HepG2 (cell line): ENCODE measurements at regions not wholly inside any gene's neighbourhood (a gene's known extent, or its start where the extent isn't known, plus 50 kb on each side); places are given as distances from the start of the nearest gene placed in this dataset.

Experiments
- ATAC-seq: fragments of 200-7000 bp; cut with Tn5 transposase; 3 replicates; pipeline ENCODE4 v1.9.1; 2020; ENCODE audit warnings: mild to moderate bottlenecking, moderate library complexity
- BruUV-seq: library from RNA; stranded (reverse); fragments of 400-500 nt; replicated peaks from 2 replicates; lab custom pipeline; 2021; lab: Mats Ljungman, UMichigan
- CTCF ChIA-PET: fragments of 300-600 bp; formaldehyde crosslinking; extraction: SDS; loops from one replicate; lab custom pipeline; 2021; ENCODE audit warnings: low total read pairs, inconsistent platforms, low intra/inter-chr PET ratio; lab: Yijun Ruan, JAX
- POLR2A ChIA-PET: fragments of 350-600 bp; sonication (Branson Sonifier 250); formaldehyde crosslinking; loops from one replicate; lab custom pipeline; 2020; ENCODE audit warnings: antibody characterized with exemption, inconsistent platforms; lab: Yijun Ruan, JAX
- DNase-seq: peaks from one replicate; pipeline ENCODE4 v3.0.0-alpha.2; 2015; ENCODE audit warnings: low spot score
- FAIRE-seq: peaks from 3 replicates; lab custom pipeline; 2011; peaks lifted over from hg19 to GRCh38; lab: Jason Lieb, UNC
- H2AFZ ChIP-seq: one replicate; pipeline ENCODE4 v1.6.1; 2011; ENCODE audit warnings: low read length, inconsistent platforms
- H3K27ac ChIP-seq: fragments of 300-600 bp; 3 replicates; pipeline ENCODE4 v1.8.0; 2011; ENCODE audit warnings: mixed run types, mild to moderate bottlenecking, mixed read lengths, low read length, inconsistent platforms; ENCODE audit not compliant: insufficient read depth; ENCODE audit errors: extremely low read length
- H3K27me3 ChIP-seq, 2 experiments: fragments of 200-600 bp in 1 of 2; 2 replicates in 1 of 2; 3 replicates in 1 of 2; pipeline versions ENCODE4 v1.6.0 to v1.8.0; 2011; ENCODE audit warnings: low read length in 2 of 2, mild to moderate bottlenecking in 2 of 2, moderate library complexity in 2 of 2, inconsistent platforms in 1 of 2; ENCODE audit not compliant: insufficient read depth in 2 of 2, control insufficient read depth in 1 of 2
- H3K36me3 ChIP-seq, 2 experiments: fragments of 200-600 bp in 1 of 2; replicated peaks in 1 of 2; 2 replicates in 1 of 2; 3 replicates in 1 of 2; pipeline versions ENCODE4 v1.5.1 to v1.8.0; 2011; ENCODE audit warnings: low read length in 2 of 2, inconsistent platforms in 1 of 2; ENCODE audit not compliant: insufficient read depth in 2 of 2, control insufficient read depth in 1 of 2
- H3K4me1 ChIP-seq: 2 replicates; pipeline ENCODE4 v1.5.1; 2012; ENCODE audit warnings: low read length, inconsistent platforms; ENCODE audit not compliant: insufficient read depth
- H3K4me2 ChIP-seq: 2 replicates; pipeline ENCODE4 v1.6.0; 2011; ENCODE audit warnings: low read depth, low read length, inconsistent platforms
- H3K4me3 ChIP-seq, 3 experiments: fragments of 200-600 bp in 1 of 3; sonication (generic), shearing (Covaris generic) in 1 of 3; replicated peaks in 1 of 3; 2 replicates each; pipeline ENCODE4 v1.5.1; 2011 to 2016; ENCODE audit warnings: low read length in 3 of 3, inconsistent platforms in 2 of 3, low read depth in 2 of 3, mild to moderate bottlenecking in 2 of 3, control low read depth in 1 of 3, mixed read lengths in 1 of 3; ENCODE audit not compliant: insufficient read depth in 1 of 3
- H3K79me2 ChIP-seq: one replicate; pipeline ENCODE4 v1.6.1; 2011; ENCODE audit warnings: low read length, inconsistent platforms; ENCODE audit not compliant: insufficient read depth
- H3K9ac ChIP-seq: 2 replicates; pipeline ENCODE4 v1.6.0; 2011; ENCODE audit warnings: mild to moderate bottlenecking, low read depth, low read length, inconsistent platforms; ENCODE audit not compliant: insufficient read depth
- H3K9me3 ChIP-seq: 2 replicates; pipeline ENCODE4 v1.5.1; 2012; ENCODE audit warnings: mild to moderate bottlenecking, low read length
- H4K20me1 ChIP-seq: 2 replicates; pipeline ENCODE4 v1.6.0; 2011; ENCODE audit warnings: inconsistent platforms, mild to moderate bottlenecking, low read length, moderate library complexity; ENCODE audit not compliant: insufficient read depth
- CC2D1A ChIP-seq: sonication (generic); formaldehyde crosslinking; IDR thresholded peaks from 2 replicates; pipeline ENCODE4 v1.8.1; 2023; ENCODE audit warnings: mild to moderate bottlenecking, missing genetic modification reagents
- CTCF ChIP-seq: sonication (generic); formaldehyde crosslinking; IDR thresholded peaks from 2 replicates; pipeline ENCODE4 v1.5.0; 2020; ENCODE audit warnings: mild to moderate bottlenecking, missing genetic modification reagents, moderate library complexity
- HOXD1 ChIP-seq: sonication (generic); formaldehyde crosslinking; IDR thresholded peaks from 2 replicates; pipeline ENCODE4 v1.5.0; 2020; ENCODE audit warnings: missing genetic modification reagents
- KAT8 ChIP-seq: IDR thresholded peaks from 2 replicates; pipeline ENCODE4 v1.6.1; 2016; ENCODE audit warnings: missing genetic modification reagents, missing compliant biosample characterization
- MEIS2 ChIP-seq: sonication (generic); formaldehyde crosslinking; IDR thresholded peaks from 2 replicates; pipeline ENCODE4 v1.9.0; 2021; ENCODE audit warnings: mild to moderate bottlenecking, missing genetic modification reagents
- NR2F6 ChIP-seq, 2 experiments: IDR thresholded peaks; 2 replicates each; pipeline ENCODE4 v1.6.1; 2016; ENCODE audit warnings: antibody characterized with exemption in 1 of 2, mild to moderate bottlenecking in 1 of 2
- PAX8 ChIP-seq: sonication (generic); formaldehyde crosslinking; IDR thresholded peaks from 2 replicates; pipeline ENCODE4 v1.8.0; 2022; ENCODE audit warnings: mild to moderate bottlenecking, missing genetic modification reagents, borderline replicate concordance
- POGZ ChIP-seq: sonication (generic); formaldehyde crosslinking; IDR thresholded peaks from 2 replicates; pipeline ENCODE4 v1.4.0; 2020; ENCODE audit warnings: mild to moderate bottlenecking, missing genetic modification reagents
- SIN3A ChIP-seq: IDR thresholded peaks from 2 replicates; pipeline ENCODE4 v1.6.1; 2011; ENCODE audit warnings: low read depth, mild to moderate bottlenecking, control low read depth, low read length, borderline replicate concordance
- STAG1 ChIP-seq: sonication (generic); formaldehyde crosslinking; IDR thresholded peaks from 2 replicates; pipeline ENCODE4 v1.4.0; 2020; ENCODE audit warnings: missing genetic modification reagents
- ZFP90 ChIP-seq: sonication (generic); formaldehyde crosslinking; IDR thresholded peaks from 2 replicates; pipeline ENCODE4 v1.8.0; 2022; ENCODE audit warnings: missing genetic modification reagents, mild to moderate bottlenecking, inconsistent platforms, borderline replicate concordance
- ZNF225 ChIP-seq: sonication (generic); formaldehyde crosslinking; IDR thresholded peaks from 2 replicates; pipeline ENCODE4 v1.4.0; 2020; ENCODE audit warnings: mild to moderate bottlenecking, missing genetic modification reagents
- ZNF570 ChIP-seq: sonication (generic); formaldehyde crosslinking; IDR thresholded peaks from 2 replicates; pipeline ENCODE4 v1.4.0; 2020; ENCODE audit warnings: mild to moderate bottlenecking, missing genetic modification reagents, borderline replicate concordance
- ZNF776 ChIP-seq: sonication (generic); formaldehyde crosslinking; IDR thresholded peaks from 2 replicates; pipeline ENCODE4 v1.4.0; 2020; ENCODE audit warnings: mild to moderate bottlenecking, missing genetic modification reagents
- WGBS: methylation state at CpG from one replicate; pipeline ENCODE4 v1.1.6; 2017; ENCODE audit warnings: low lambda C conversion rate; 5-methylcytosine and 5-hydroxymethylcytosine counted together
- in situ Hi-C: cut with HindIII; loops from 2 replicates; pipeline ENCODE4 v1.10.0; 2017; ENCODE audit warnings: low pct_unique_long_range_greater_than_20kb; ENCODE audit not compliant: extremely low pct_ligation_motif_present
- intact Hi-C: fragments of 100-400 bp; cut with micrococcal nuclease; formaldehyde crosslinking; loops from one replicate; pipeline ENCODE4 v1.10.0; 2022; ENCODE audit not compliant: unreplicated experiment

DNA sequence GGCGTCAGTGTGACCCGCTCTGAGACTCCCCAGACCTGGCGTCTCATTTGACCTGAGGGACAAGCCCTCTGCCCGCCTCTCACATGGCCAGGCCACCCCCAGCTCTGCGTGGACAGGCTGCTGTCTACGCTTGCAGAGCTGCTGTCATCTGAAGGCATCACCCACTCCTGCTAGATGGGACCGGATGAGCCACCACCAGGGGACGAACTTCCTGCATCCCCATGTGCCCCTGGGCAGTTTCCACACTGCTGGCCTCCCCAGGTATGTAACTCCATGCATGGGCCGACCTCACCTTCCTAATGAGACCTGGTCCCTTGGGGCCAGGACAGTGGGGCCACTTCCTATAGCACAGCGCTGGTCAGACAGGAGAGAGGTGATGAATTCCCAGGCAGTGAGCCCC lies 121.5 kb downstream of the PSMG1 start:
- DNase-seq (no peak), FAIRE-seq (no peak), ATAC-seq (peak; percentile 71)
- Histone ChIP-seq H3K4me1 (peaks cover 15% of the 10 kb centered on the region), H3K27ac (no peak overlapping the region), H3K9me3 (peaks cover 11% of the 10 kb centered on the region), H3K27me3 (no peaks in the 10 kb centered on the region), H3K79me2 (no peaks in the 10 kb centered on the region), H3K9ac (no peak overlapping the region), H3K36me3 (no peaks in the 10 kb centered on the region), H2AFZ (no peak overlapping the region), H3K4me3 (no peak overlapping the region), H4K20me1 (no peaks in the 10 kb centered on the region), H3K4me2 (no peak overlapping the region)
- no TSS peak for BruUV-seq
- intact Hi-C loops (no loop called here), in situ Hi-C loops (no loop called here)
- CTCF ChIA-PET, result no interaction called here
- WGBS, result 80% methylated on average over 1 of the region's 10 CpGs
- POLR2A ChIA-PET, result no interaction called here
- TF ChIP-seq POGZ (CRISPR knock-in tag) (no peak), HOXD1 (CRISPR knock-in tag) (no peak), ZNF570 (CRISPR knock-in tag) (no peak), MEIS2 (CRISPR knock-in tag) (no peak), NR2F6 (IDR thresholded peaks at IDR 0.05) (no peak), NR2F6 (CRISPR knock-in tag; IDR thresholded peaks at IDR 0.05) (no peak), ZNF776 (CRISPR knock-in tag) (no peak), ZFP90 (CRISPR knock-in tag) (no peak), SIN3A (no peak), CTCF (CRISPR knock-in tag) (peak; percentile 43; the same call in 1 of the 2 replicates), ZNF225 (CRISPR knock-in tag) (no peak), KAT8 (no peak), CC2D1A (CRISPR knock-in tag) (no peak), PAX8 (no peak), STAG1 (CRISPR knock-in tag) (peak; percentile 45; the same call in 1 of the 2 replicates)
